ENCODE measurements at regions not wholly inside any gene's neighbourhood (a gene's known extent, or its start where the extent isn't known, plus 50 kb on each side); places are given as distances from the start of the nearest gene placed in this dataset.

- Histone ChIP-seq H3K9ac (ENCODE audit: low read length) (no peak overlapping the region), H3K27ac (ENCODE audit: low read length) (no peak overlapping the region), H3K4me1 (ENCODE audit: control insufficient read depth, low read depth, low read length) (no peaks in the 10 kb centered on the region), H3K9me3 (ENCODE audit: control insufficient read depth, low read depth, low read length) (no peaks in the 10 kb centered on the region), H3K36me3 (ENCODE audit: control insufficient read depth, low read depth, low read length) (no peaks in the 10 kb centered on the region), H3K27me3 (ENCODE audit: control insufficient read depth, insufficient read depth, low read length) (no peaks in the 10 kb centered on the region), H3K4me3 (ENCODE audit: low read length) (no peak overlapping the region)
Observed at GRCh38 chr13:73179650-73180274, 121.0 kb downstream of the KLF5 start.

GRCh38 chr13:73177916-73178565 is 119.2 kb downstream of the KLF5 start:
- Histone ChIP-seq H3K9ac (ENCODE audit: low read length) (no peak overlapping the region), H3K27ac (ENCODE audit: low read length) (no peak overlapping the region), H3K27me3 (ENCODE audit: control insufficient read depth, insufficient read depth, low read length) (no peaks in the 10 kb centered on the region), H3K9me3 (ENCODE audit: control insufficient read depth, low read depth, low read length) (no peaks in the 10 kb centered on the region), H3K4me1 (ENCODE audit: control insufficient read depth, low read depth, low read length) (no peaks in the 10 kb centered on the region), H3K4me3 (ENCODE audit: low read length) (no peak overlapping the region), H3K36me3 (ENCODE audit: control insufficient read depth, low read depth, low read length) (no peaks in the 10 kb centered on the region)

DNA sequence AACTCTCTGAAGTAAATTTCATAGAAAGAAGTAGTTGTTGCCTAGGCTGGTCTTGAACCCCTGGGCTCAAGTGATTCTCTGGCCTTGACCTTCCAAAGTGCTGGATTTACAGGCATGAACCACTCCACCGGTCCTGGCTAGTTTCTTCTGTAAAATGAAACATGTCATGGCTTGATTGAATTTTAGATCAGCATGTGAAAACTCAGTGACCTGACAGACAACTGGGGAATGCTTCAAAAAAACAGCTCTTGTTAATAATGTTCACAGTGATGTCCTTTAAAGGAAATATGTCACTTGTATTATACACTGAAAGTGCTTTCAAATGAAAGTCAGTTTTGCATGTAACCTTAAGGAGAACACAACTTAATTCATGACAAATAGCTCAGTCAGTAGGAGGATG is 118.2 kb downstream of the KLF5 start:
- Histone ChIP-seq H3K4me1 (ENCODE audit: control insufficient read depth, low read depth, low read length) (no peaks in the 10 kb centered on the region), H3K36me3 (ENCODE audit: control insufficient read depth, low read depth, low read length) (no peaks in the 10 kb centered on the region), H3K27ac (ENCODE audit: low read length) (no peak overlapping the region), H3K27me3 (ENCODE audit: control insufficient read depth, insufficient read depth, low read length) (no peaks in the 10 kb centered on the region), H3K4me3 (ENCODE audit: low read length) (no peak overlapping the region), H3K9ac (ENCODE audit: low read length) (no peak overlapping the region), H3K9me3 (ENCODE audit: control insufficient read depth, low read depth, low read length) (no peaks in the 10 kb centered on the region)

GRCh38 chr13:73174521-73175010 is 115.8 kb downstream of the KLF5 start:
- no peaks in the 10 kb centered on the region for H3K9me3 ChIP-seq (ENCODE audit: control insufficient read depth, low read depth, low read length)
- H3K9ac ChIP-seq (ENCODE audit: low read length): no peak overlapping the region
- H3K4me1 ChIP-seq (ENCODE audit: control insufficient read depth, low read depth, low read length): peaks cover 7% of the 10 kb centered on the region
- H3K27ac ChIP-seq (ENCODE audit: low read length): no peak overlapping the region
- H3K27me3 ChIP-seq (ENCODE audit: control insufficient read depth, insufficient read depth, low read length): no peaks in the 10 kb centered on the region
- H3K36me3 ChIP-seq (ENCODE audit: control insufficient read depth, low read depth, low read length): no peaks in the 10 kb centered on the region
- no peak overlapping the region for H3K4me3 ChIP-seq (ENCODE audit: low read length)

GRCh38 chr13:73173279-73173811 is 114.5 kb downstream of the KLF5 start:
- H3K9ac ChIP-seq (ENCODE audit: low read length): no peak overlapping the region
- H3K27me3 ChIP-seq (ENCODE audit: control insufficient read depth, insufficient read depth, low read length): no peaks in the 10 kb centered on the region
- no peaks in the 10 kb centered on the region for H3K36me3 ChIP-seq (ENCODE audit: control insufficient read depth, low read depth, low read length)
- no peaks in the 10 kb centered on the region for H3K9me3 ChIP-seq (ENCODE audit: control insufficient read depth, low read depth, low read length)
- H3K27ac ChIP-seq (ENCODE audit: low read length): no peak overlapping the region
- no peak overlapping the region for H3K4me3 ChIP-seq (ENCODE audit: low read length)
- peaks cover 14% of the 10 kb centered on the region for H3K4me1 ChIP-seq (ENCODE audit: control insufficient read depth, low read depth, low read length)

DNA sequence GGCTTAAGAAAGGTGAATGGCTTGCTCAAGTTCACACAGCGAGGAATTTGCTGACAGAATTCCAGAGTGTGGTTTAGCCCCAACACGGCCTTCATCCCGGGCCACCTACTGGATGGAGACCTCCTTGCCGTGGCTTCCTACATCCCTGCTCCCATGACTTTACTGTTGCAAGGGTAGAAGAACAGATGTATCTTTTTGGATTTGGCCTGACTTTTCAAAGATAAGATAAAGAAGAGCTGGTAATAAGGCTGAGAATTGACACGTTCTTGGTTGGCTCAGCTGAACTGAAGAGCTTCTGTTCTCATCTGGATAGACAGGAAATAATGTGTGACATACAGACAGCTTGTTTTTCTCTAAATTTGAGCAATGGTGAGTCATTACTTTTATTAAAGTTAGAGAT is 113.1 kb downstream of the KLF5 start:
- H3K9me3 ChIP-seq (ENCODE audit: control insufficient read depth, low read depth, low read length): no peaks in the 10 kb centered on the region
- peaks cover 14% of the 10 kb centered on the region for H3K4me1 ChIP-seq (ENCODE audit: control insufficient read depth, low read depth, low read length)
- H3K9ac ChIP-seq (ENCODE audit: low read length): no peak overlapping the region
- H3K36me3 ChIP-seq (ENCODE audit: control insufficient read depth, low read depth, low read length): no peaks in the 10 kb centered on the region
- no peak overlapping the region for H3K4me3 ChIP-seq (ENCODE audit: low read length)
- H3K27me3 ChIP-seq (ENCODE audit: control insufficient read depth, insufficient read depth, low read length): no peaks in the 10 kb centered on the region
- no peak overlapping the region for H3K27ac ChIP-seq (ENCODE audit: low read length)

DNA sequence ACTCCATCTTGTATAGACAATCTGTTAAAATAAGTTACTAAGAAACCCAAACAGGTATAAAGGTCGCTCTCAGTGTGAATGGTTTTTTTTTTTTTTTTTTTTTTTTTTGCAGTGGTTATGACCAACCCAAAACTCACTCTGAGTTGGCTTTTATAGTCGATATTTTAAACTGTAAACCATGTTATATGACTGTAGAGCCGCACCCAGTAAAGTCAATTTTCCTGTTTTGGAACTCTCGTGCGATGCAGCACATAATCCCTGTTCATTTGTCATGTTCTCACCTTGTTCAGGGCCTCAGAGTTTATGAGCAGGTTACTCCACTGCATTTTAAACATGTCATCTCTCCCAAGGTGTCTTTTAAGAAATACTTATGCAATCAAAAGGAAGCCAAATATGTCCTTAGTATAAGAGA is 112.5 kb downstream of the KLF5 start:
- no peak overlapping the region for H3K27ac ChIP-seq (ENCODE audit: low read length)

GRCh38 chr13:73169971-73170370 is 111.2 kb downstream of the KLF5 start:
- Histone ChIP-seq H3K9ac (ENCODE audit: low read length) (no peak overlapping the region), H3K27me3 (ENCODE audit: control insufficient read depth, insufficient read depth, low read length) (no peaks in the 10 kb centered on the region), H3K4me3 (ENCODE audit: low read length) (no peak overlapping the region), H3K4me1 (ENCODE audit: control insufficient read depth, low read depth, low read length) (peaks cover 14% of the 10 kb centered on the region), H3K9me3 (ENCODE audit: control insufficient read depth, low read depth, low read length) (no peaks in the 10 kb centered on the region), H3K27ac (ENCODE audit: low read length) (no peak overlapping the region), H3K36me3 (ENCODE audit: control insufficient read depth, low read depth, low read length) (no peaks in the 10 kb centered on the region)

More for the DNA sequence above, 112.5 kb downstream of the KLF5 start:
- Histone ChIP-seq H3K9ac (ENCODE audit: low read length) (no peak overlapping the region), H3K4me1 (ENCODE audit: control insufficient read depth, low read depth, low read length) (peaks cover 14% of the 10 kb centered on the region), H3K27me3 (ENCODE audit: control insufficient read depth, insufficient read depth, low read length) (no peaks in the 10 kb centered on the region), H3K36me3 (ENCODE audit: control insufficient read depth, low read depth, low read length) (no peaks in the 10 kb centered on the region), H3K4me3 (ENCODE audit: low read length) (no peak overlapping the region), H3K9me3 (ENCODE audit: control insufficient read depth, low read depth, low read length) (no peaks in the 10 kb centered on the region)

DNA sequence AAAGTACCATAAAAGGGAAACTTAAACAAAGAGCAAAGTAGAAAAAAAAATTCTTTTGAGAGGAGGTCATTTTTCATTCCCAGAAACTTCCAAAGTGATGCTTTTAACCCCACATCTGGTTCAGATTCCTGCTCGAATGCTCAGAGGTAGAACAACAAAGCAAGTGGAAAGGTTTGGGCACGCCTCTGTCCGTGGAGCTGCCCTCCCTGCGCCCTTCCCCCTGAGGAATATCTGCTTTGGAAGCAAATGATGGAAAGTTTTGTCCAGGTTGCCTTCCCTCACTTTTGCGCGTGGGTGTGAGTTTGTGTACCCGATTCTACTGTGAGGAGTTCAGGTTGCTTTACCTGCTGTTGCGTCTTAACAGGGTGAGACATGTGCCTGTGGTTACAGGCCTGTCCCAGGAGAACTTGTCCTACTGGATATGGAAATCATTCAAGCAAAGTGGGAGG is 110.2 kb downstream of the KLF5 start:
- H3K27ac ChIP-seq (ENCODE audit: low read length): no peak overlapping the region
- no peak overlapping the region for H3K9ac ChIP-seq (ENCODE audit: low read length)
- H3K36me3 ChIP-seq (ENCODE audit: control insufficient read depth, low read depth, low read length): no peaks in the 10 kb centered on the region
- peaks cover 14% of the 10 kb centered on the region for H3K4me1 ChIP-seq (ENCODE audit: control insufficient read depth, low read depth, low read length)
- H3K27me3 ChIP-seq (ENCODE audit: control insufficient read depth, insufficient read depth, low read length): no peaks in the 10 kb centered on the region
- no peak overlapping the region for H3K4me3 ChIP-seq (ENCODE audit: low read length)
- no peaks in the 10 kb centered on the region for H3K9me3 ChIP-seq (ENCODE audit: control insufficient read depth, low read depth, low read length)

GRCh38 chr13:73168226-73168952 is 109.6 kb downstream of the KLF5 start:
- no peaks in the 10 kb centered on the region for H3K36me3 ChIP-seq (ENCODE audit: control insufficient read depth, low read depth, low read length)
- H3K27ac ChIP-seq (ENCODE audit: low read length): no peak overlapping the region
- no peak overlapping the region for H3K4me3 ChIP-seq (ENCODE audit: low read length)
- H3K9ac ChIP-seq (ENCODE audit: low read length): no peak overlapping the region
- H3K4me1 ChIP-seq (ENCODE audit: control insufficient read depth, low read depth, low read length): peaks cover 14% of the 10 kb centered on the region
- no peaks in the 10 kb centered on the region for H3K9me3 ChIP-seq (ENCODE audit: control insufficient read depth, low read depth, low read length)
- H3K27me3 ChIP-seq (ENCODE audit: control insufficient read depth, insufficient read depth, low read length): no peaks in the 10 kb centered on the region

GRCh38 chr13:73167028-73167820 is 108.4 kb downstream of the KLF5 start:
- Histone ChIP-seq H3K4me1 (ENCODE audit: control insufficient read depth, low read depth, low read length) (peaks cover 14% of the 10 kb centered on the region), H3K36me3 (ENCODE audit: control insufficient read depth, low read depth, low read length) (no peaks in the 10 kb centered on the region), H3K9me3 (ENCODE audit: control insufficient read depth, low read depth, low read length) (no peaks in the 10 kb centered on the region), H3K27me3 (ENCODE audit: control insufficient read depth, insufficient read depth, low read length) (no peaks in the 10 kb centered on the region), H3K9ac (ENCODE audit: low read length) (no peak overlapping the region), H3K4me3 (ENCODE audit: low read length) (no peak overlapping the region), H3K27ac (ENCODE audit: low read length) (no peak overlapping the region)

Data from iPS-18a (cell line).